Tibial nerve (tissue), 4 donors: ENCODE measurements at regions not wholly inside any gene's neighbourhood (a gene's known extent, or its start where the extent isn't known, plus 50 kb on each side); places are given as distances from the start of the nearest gene placed in this dataset.

ENCODE experiments used
- CTCF ChIP-seq, 5 experiments: fragments of 200-600 bp in 3 of 5; fragments of 450-650 bp in 2 of 5; sonication (generic) in 3 of 5; IDR thresholded peaks; one replicate each; pipeline ENCODE4 v1.5.1; 2016 to 2019; ENCODE audit warnings: antibody characterized with exemption in 5 of 5, mild to moderate bottlenecking in 3 of 5, moderate library complexity in 2 of 5
- EP300 ChIP-seq, 2 donors: sonication (generic); formaldehyde crosslinking; IDR thresholded peaks; one replicate each; pipeline ENCODE4 v1.6.1; 2017; ENCODE audit warnings: antibody characterized with exemption in 2 of 2, mild to moderate bottlenecking in 1 of 2
- POLR2A ChIP-seq, 2 donors: fragments of 450-650 bp; IDR thresholded peaks; one replicate each; pipeline ENCODE4 v1.6.1; 2017; ENCODE audit warnings: antibody characterized with exemption in 2 of 2, mild to moderate bottlenecking in 2 of 2, moderate library complexity in 2 of 2

DNA sequence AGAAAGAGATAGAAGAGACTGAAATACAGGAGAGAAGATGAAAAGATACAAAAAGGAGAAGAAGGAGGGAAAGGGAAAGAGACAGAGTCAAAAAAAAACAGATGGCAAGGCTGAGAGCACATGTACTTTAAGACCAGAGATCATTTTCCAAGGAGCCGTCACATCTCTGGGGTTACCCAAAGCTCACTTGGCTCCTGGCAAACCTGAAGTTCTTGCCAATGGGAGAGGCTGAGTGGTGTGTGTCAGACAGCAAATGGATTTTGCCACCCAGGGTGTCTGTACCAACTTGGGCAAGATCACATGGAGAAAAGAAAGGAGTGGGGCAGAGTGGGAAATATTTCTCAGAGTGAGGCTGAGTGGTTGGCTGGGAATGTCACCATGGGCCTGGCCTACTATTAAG is 219.3 kb upstream of the TNP1 start:
- no peak for TF ChIP-seq CTCF (IDR thresholded peaks at IDR 0.05)
- no peak for TF ChIP-seq EP300 (IDR thresholded peaks at IDR 0.05)
- TF ChIP-seq POLR2A (IDR thresholded peaks at IDR 0.05), result no peak
